ENCODE measurements at regions not wholly inside any gene's neighbourhood (a gene's known extent, or its start where the extent isn't known, plus 50 kb on each side); places are given as distances from the start of the nearest gene placed in this dataset.

DNA sequence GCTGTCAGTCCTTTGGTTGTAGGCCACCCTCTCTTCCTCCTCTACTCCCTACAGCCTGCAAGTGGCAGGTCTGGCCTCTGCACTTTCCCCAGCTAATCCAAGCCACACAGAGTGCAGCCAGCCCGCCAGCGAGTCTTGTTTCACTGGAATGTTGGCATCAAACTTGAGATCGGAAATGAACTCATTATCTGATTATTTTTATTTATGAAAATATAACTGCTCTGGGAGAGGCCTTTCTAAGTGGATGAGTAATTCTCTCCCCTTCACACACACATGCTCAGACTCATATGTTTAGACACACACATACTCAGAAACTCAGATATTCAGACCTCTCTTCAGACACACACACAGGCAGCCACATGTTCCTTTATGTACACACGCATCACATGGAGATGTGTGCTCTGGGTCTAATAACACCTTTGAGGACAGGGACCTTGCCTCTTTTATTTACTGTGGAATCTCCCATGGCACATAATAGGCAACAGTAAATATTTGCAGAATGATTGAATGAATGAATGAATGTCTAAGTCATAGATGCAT lies 151.3 kb downstream of the ZFP36L2 start:
- POLR2A ChIA-PET: no interaction called here

DNA sequence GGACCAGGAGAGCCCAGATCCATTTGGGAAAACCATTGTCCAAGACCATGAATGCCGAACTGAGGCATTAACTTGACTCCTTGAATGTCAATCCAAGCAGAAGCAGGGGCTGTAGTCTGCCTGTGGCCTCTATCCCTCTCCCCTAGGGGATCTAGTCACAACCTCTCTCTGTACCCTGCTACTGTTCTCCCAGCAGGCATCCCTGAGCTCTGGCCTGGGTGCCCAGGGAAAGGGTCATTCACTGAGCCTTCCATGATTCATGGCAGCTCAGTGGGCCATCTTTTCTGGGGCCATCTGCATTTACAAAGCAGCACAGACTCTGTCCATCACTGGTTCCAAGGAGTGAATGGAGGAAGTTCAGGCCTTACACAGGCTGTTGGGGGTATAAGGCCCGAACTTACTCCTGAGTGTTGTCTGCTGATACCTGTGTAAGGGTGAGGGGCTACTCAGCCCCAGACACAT lies 151.8 kb downstream of the ZFP36L2 start:
- Histone ChIP-seq H3K36me3 (ENCODE audit: control insufficient read depth in 1 of 2, insufficient read depth in 2 of 2, low read length in 2 of 2) (no peaks in the 10 kb centered on the region), H3K9me3 (ENCODE audit: control insufficient read depth in 1 of 2, insufficient read depth in 1 of 2, low read depth in 1 of 2, low read length in 2 of 2) (no peaks in the 10 kb centered on the region), H3K9me2 (ENCODE audit: insufficient read depth) (no peaks in the 10 kb centered on the region), H4K20me1 (ENCODE audit: insufficient read depth) (no peaks in the 10 kb centered on the region), H3K4me3 (replicated peaks in 1 of 2; ENCODE audit: low read depth in 1 of 2, low read length in 2 of 2) (no peak overlapping the region), H3K27me3 (ENCODE audit: insufficient read depth, low read length) (no peaks in the 10 kb centered on the region), H3K4me2 (ENCODE audit: low read length) (no peak overlapping the region), H3K27ac (ENCODE audit: low read depth, low read length) (no peak overlapping the region), H3K9ac (ENCODE audit: low read length) (no peak overlapping the region), H3K79me2 (ENCODE audit: insufficient read depth, low read length) (no peaks in the 10 kb centered on the region), H2AFZ (ENCODE audit: low read depth, low read length, poor library complexity, severe bottlenecking) (no peak overlapping the region), H3K4me1 (ENCODE audit: control insufficient read depth in 1 of 2, insufficient read depth in 2 of 2, low read length in 2 of 2) (peaks cover 0 to 18% of the 10 kb centered on the region in 2 experiments; a peak in 1 of 4 replicates)
- intact Hi-C loops (cut with micrococcal nuclease): no loop called here
- DNase-seq (ENCODE audit: low read depth, low spot score): no peak
- ChIA-PET POLR2A (no interaction called here), RAD21 (ENCODE audit: low non-redundant PET in 1 of 2, low total read pairs in 2 of 2, uncharacterized antibody in 2 of 2, unreplicated experiment in 2 of 2) (no interaction called here), CTCF (no interaction called here)
- BruUV-seq (replicated peaks): no TSS peak
- TF ChIP-seq ELF1 (IDR thresholded peaks at IDR 0.05; ENCODE audit: borderline replicate concordance, low read depth) (no peak), SP1 (IDR thresholded peaks at IDR 0.05; ENCODE audit: low read depth) (no peak), ZNF274 (IDR thresholded peaks at IDR 0.05; ENCODE audit: low read depth, low read length) (no peak), POLR2AphosphoS5 (IDR thresholded peaks at IDR 0.05; ENCODE audit: low read depth, low read length) (no peak), YY1 (IDR thresholded peaks at IDR 0.05; ENCODE audit: extremely low read depth, insufficient replicate concordance, low read depth, low read length) (no peak)
- TF ChIP-seq, protein P1, sequence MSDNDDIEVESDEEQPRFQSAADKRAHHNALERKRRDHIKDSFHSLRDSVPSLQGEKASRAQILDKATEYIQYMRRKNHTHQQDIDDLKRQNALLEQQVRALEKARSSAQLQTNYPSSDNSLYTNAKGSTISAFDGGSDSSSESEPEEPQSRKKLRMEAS (IDR thresholded peaks at IDR 0.05): no peak
- ATAC-seq: no peak

More for the DNA sequence above, 151.3 kb downstream of the ZFP36L2 start:
- Histone ChIP-seq H3K27ac (ENCODE audit: low read depth, low read length) (no peak overlapping the region), H2AFZ (ENCODE audit: low read depth, low read length, poor library complexity, severe bottlenecking) (no peak overlapping the region), H3K79me2 (ENCODE audit: insufficient read depth, low read length) (no peaks in the 10 kb centered on the region), H3K36me3 (ENCODE audit: control insufficient read depth in 1 of 2, insufficient read depth in 2 of 2, low read length in 2 of 2) (no peaks in the 10 kb centered on the region), H3K4me1 (ENCODE audit: control insufficient read depth in 1 of 2, insufficient read depth in 2 of 2, low read length in 2 of 2) (peaks cover 0 to 18% of the 10 kb centered on the region in 2 experiments; a peak in 1 of 4 replicates), H4K20me1 (ENCODE audit: insufficient read depth) (no peaks in the 10 kb centered on the region), H3K9ac (ENCODE audit: low read length) (no peak overlapping the region), H3K9me2 (ENCODE audit: insufficient read depth) (no peaks in the 10 kb centered on the region), H3K27me3 (ENCODE audit: insufficient read depth, low read length) (no peaks in the 10 kb centered on the region), H3K9me3 (ENCODE audit: control insufficient read depth in 1 of 2, insufficient read depth in 1 of 2, low read depth in 1 of 2, low read length in 2 of 2) (no peaks in the 10 kb centered on the region), H3K4me3 (replicated peaks in 1 of 2; ENCODE audit: low read depth in 1 of 2, low read length in 2 of 2) (no peak overlapping the region), H3K4me2 (ENCODE audit: low read length) (peak overlapping the region; percentile 7; the same call in 1 of the 2 replicates)
- ChIA-PET CTCF (no interaction called here), RAD21 (ENCODE audit: low non-redundant PET in 1 of 2, low total read pairs in 2 of 2, uncharacterized antibody in 2 of 2, unreplicated experiment in 2 of 2) (no interaction called here)
- BruUV-seq (replicated peaks): no TSS peak
- ATAC-seq: no peak
- no peak for DNase-seq (ENCODE audit: low read depth, low spot score)
- TF ChIP-seq EGR1 (IDR thresholded peaks at IDR 0.05; ENCODE audit: low read depth) (no peak), FOSL1 (IDR thresholded peaks at IDR 0.05; ENCODE audit: low read depth) (peak; percentile 39; the same call in 1 of the 2 replicates), EZH2 (IDR thresholded peaks at IDR 0.05) (no peak), JUND (IDR thresholded peaks at IDR 0.05) (peak; percentile 21; the same call in 1 of the 2 replicates)
- TF ChIP-seq, protein P1 (IDR thresholded peaks at IDR 0.05): peak; percentile 49
- intact Hi-C loops (cut with micrococcal nuclease): no loop called here
